Activated CD8-positive, alpha-beta T cell treated with anti-CD3 and anti-CD28 coated beads, Interleukin-2, amount 10 ng/mL, durations not matched to agents 7 days and 5 days (primary cell): ENCODE measurements at regions not wholly inside any gene's neighbourhood (a gene's known extent, or its start where the extent isn't known, plus 50 kb on each side); places are given as distances from the start of the nearest gene placed in this dataset.

Source experiments
- ATAC-seq: fragments of 150-1000 bp; cut with Tn5 transposase; one replicate; pipeline ENCODE4 v1.10.0; 2021; ENCODE audit warnings: moderate library complexity
- CTCF ChIA-PET: fragments of 350-600 bp; sonication (Branson Sonifier 250); formaldehyde crosslinking; loops from one replicate; lab custom pipeline; 2021; ENCODE audit warnings: antibody characterized with exemption; lab: Charles Lee
- POLR2A ChIA-PET: fragments of 350-600 bp; sonication (Branson Sonifier 250); formaldehyde crosslinking; loops from one replicate; lab custom pipeline; 2021; ENCODE audit warnings: antibody characterized with exemption; lab: Charles Lee
- DNase-seq: peaks from one replicate; pipeline ENCODE4 v3.0.0-alpha.2; 2020
- H3K27ac Mint-ChIP-seq: one replicate; pipeline ENCODE4 v1.8.0; 2021; ENCODE audit warnings: mild to moderate bottlenecking, mixed read lengths
- H3K27me3 Mint-ChIP-seq: one replicate; pipeline ENCODE4 v1.8.0; 2021; ENCODE audit warnings: low read depth, mixed read lengths
- H3K36me3 Mint-ChIP-seq: one replicate; pipeline ENCODE4 v1.8.0; 2021; ENCODE audit warnings: low read depth, mixed read lengths
- H3K4me1 Mint-ChIP-seq: one replicate; pipeline ENCODE4 v1.8.0; 2021; ENCODE audit warnings: low read depth, mixed read lengths
- H3K4me3 Mint-ChIP-seq: one replicate; pipeline ENCODE4 v1.8.0; 2021; ENCODE audit warnings: mild to moderate bottlenecking, mixed read lengths
- H3K9me3 Mint-ChIP-seq: one replicate; pipeline ENCODE4 v1.8.0; 2022; ENCODE audit warnings: mixed read lengths; ENCODE audit not compliant: insufficient read depth

- no peak for ATAC-seq
- Mint-ChIP-seq H3K27ac (no peak overlapping the region), H3K4me1 (no peaks in the 10 kb centered on the region), H3K27me3 (no peaks in the 10 kb centered on the region), H3K4me3 (no peak overlapping the region), H3K36me3 (no peaks in the 10 kb centered on the region), H3K9me3 (no peaks in the 10 kb centered on the region)
- ChIA-PET POLR2A (no interaction called here), CTCF (no interaction called here)
- no peak for DNase-seq
These were observed 99.1 kb downstream of the ARL4A start for GRCh38 chr7:12786494-12786893.

DNA sequence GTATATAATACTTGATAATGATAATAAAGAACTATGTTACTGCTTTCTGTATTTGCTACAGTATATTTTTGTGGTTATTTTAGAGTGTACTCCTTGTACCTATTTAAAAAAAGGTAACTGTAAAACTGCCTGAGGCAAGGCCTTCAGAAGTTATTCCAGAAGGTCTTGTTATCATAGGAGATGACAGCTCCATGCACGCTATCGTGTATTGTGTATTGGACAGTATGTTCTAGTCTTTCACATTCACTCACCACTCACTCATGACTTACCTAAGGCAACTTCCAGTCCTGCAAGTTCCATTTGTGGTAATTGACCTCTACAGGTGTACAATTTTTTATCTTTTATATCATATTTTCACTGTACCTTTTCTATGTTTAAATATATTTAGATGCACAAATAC is 100.7 kb downstream of the ARL4A start:
- no peaks in the 10 kb centered on the region for H3K4me1 Mint-ChIP-seq
- H3K4me3 Mint-ChIP-seq = no peak overlapping the region
- peaks cover 4% of the 10 kb centered on the region for H3K9me3 Mint-ChIP-seq
- ATAC-seq = no peak
- no peak overlapping the region for H3K27ac Mint-ChIP-seq
- ChIA-PET POLR2A (no interaction called here), CTCF (no interaction called here)
- no peaks in the 10 kb centered on the region for H3K36me3 Mint-ChIP-seq
- no peak for DNase-seq
- H3K27me3 Mint-ChIP-seq = no peaks in the 10 kb centered on the region

- H3K4me1 Mint-ChIP-seq = no peaks in the 10 kb centered on the region
- DNase-seq (no peak), ATAC-seq (no peak)
- H3K4me3 Mint-ChIP-seq = no peak overlapping the region
- H3K36me3 Mint-ChIP-seq = no peaks in the 10 kb centered on the region
- ChIA-PET CTCF (no interaction called here), POLR2A (no interaction called here)
- H3K27ac Mint-ChIP-seq = no peak overlapping the region
- peaks cover 4% of the 10 kb centered on the region for H3K9me3 Mint-ChIP-seq
- H3K27me3 Mint-ChIP-seq = no peaks in the 10 kb centered on the region
These were observed 101.2 kb downstream of the ARL4A start for GRCh38 chr7:12788591-12788990.

- ATAC-seq = no peak
- H3K4me3 Mint-ChIP-seq = no peak overlapping the region
These were observed 107.4 kb downstream of the ARL4A start for GRCh38 chr7:12794722-12795302.

GRCh38 chr7:12796397-12797127 is 109.1 kb downstream of the ARL4A start:
- no peak overlapping the region for H3K27ac Mint-ChIP-seq
- H3K4me1 Mint-ChIP-seq = peaks cover 6% of the 10 kb centered on the region
- DNase-seq (no peak), ATAC-seq (no peak)
- H3K9me3 Mint-ChIP-seq = peaks cover 4% of the 10 kb centered on the region
- no peak overlapping the region for H3K4me3 Mint-ChIP-seq
- no peaks in the 10 kb centered on the region for H3K36me3 Mint-ChIP-seq
- ChIA-PET POLR2A (no interaction called here), CTCF (no interaction called here)
- no peaks in the 10 kb centered on the region for H3K27me3 Mint-ChIP-seq

More at GRCh38 chr7:12794722-12795302, 107.4 kb downstream of the ARL4A start:
- ChIA-PET CTCF (no interaction called here), POLR2A (no interaction called here)
- peaks cover 4% of the 10 kb centered on the region for H3K9me3 Mint-ChIP-seq
- H3K4me1 Mint-ChIP-seq = peaks cover 6% of the 10 kb centered on the region
- no peak overlapping the region for H3K27ac Mint-ChIP-seq
- no peaks in the 10 kb centered on the region for H3K27me3 Mint-ChIP-seq
- no peaks in the 10 kb centered on the region for H3K36me3 Mint-ChIP-seq
- DNase-seq = no peak

- Mint-ChIP-seq H3K9me3 (no peaks in the 10 kb centered on the region), H3K27ac (no peak overlapping the region), H3K36me3 (no peaks in the 10 kb centered on the region), H3K4me3 (no peak overlapping the region), H3K27me3 (peaks cover 2% of the 10 kb centered on the region), H3K4me1 (peaks cover 6% of the 10 kb centered on the region)
- CTCF ChIA-PET = interaction anchor here (1.0 to 1.9 kb wide), 2 partner anchors 114 to 125 kb away, joined by 3 to 5 read pairs; partner anchors contain the start of gene ARL4A
- ATAC-seq (no peak), DNase-seq (no peak)
- POLR2A ChIA-PET = no interaction called here
These were observed 113.1 kb downstream of the ARL4A start for GRCh38 chr7:12800486-12800885.

DNA sequence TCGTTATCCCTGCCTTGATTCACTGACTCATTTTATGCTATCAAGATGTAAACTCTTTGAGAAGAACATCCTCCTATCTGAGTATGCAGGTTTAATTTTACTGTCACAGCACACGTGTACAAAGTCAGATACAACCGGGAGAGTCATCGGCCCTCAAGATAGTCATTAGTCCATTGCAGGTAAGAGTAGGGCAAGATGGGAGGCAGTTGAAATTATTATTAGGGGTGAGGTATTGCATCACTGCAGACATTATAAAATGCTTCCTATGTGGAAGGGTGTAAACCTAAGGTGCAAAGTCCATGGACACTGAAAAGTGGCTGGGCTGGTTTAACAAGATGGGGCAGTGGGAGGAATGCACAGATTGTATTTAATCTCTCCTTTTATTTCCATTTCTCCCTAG is 113.7 kb downstream of the ARL4A start:
- peaks cover 2% of the 10 kb centered on the region for H3K27me3 Mint-ChIP-seq

DNA sequence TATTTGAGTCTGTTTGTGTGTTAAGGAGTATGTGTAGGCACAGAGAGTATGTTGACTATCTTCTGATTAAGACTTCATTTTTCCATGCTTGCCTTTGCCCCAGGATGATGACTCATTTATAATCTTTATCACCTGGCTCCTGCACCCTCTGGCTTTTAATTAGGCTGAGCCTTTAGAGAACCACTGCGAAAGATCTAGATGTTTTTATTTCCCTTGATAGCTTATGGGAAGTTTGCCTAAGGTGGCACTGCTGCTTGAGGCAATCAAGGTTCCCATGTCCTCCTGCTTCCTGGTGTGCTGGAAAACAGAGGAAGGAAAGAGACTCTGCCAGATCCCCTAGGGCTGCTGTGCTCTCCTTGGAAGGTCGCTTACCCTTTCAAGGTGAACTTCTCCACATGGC is 114.6 kb downstream of the ARL4A start:
- Mint-ChIP-seq H3K9me3 (no peaks in the 10 kb centered on the region), H3K4me3 (no peak overlapping the region), H3K27me3 (peaks cover 2% of the 10 kb centered on the region), H3K4me1 (peaks cover 2% of the 10 kb centered on the region), H3K36me3 (no peaks in the 10 kb centered on the region), H3K27ac (no peak overlapping the region)
- DNase-seq = no peak
- ChIA-PET CTCF (no interaction called here), POLR2A (no interaction called here)
- no peak for ATAC-seq

More for the DNA sequence above, 113.7 kb downstream of the ARL4A start:
- DNase-seq (no peak), ATAC-seq (no peak)
- H3K4me1 Mint-ChIP-seq = peaks cover 8% of the 10 kb centered on the region
- ChIA-PET CTCF (no interaction called here), POLR2A (no interaction called here)
- no peaks in the 10 kb centered on the region for H3K9me3 Mint-ChIP-seq
- no peaks in the 10 kb centered on the region for H3K36me3 Mint-ChIP-seq
- no peak overlapping the region for H3K4me3 Mint-ChIP-seq
- H3K27ac Mint-ChIP-seq = no peak overlapping the region

DNA sequence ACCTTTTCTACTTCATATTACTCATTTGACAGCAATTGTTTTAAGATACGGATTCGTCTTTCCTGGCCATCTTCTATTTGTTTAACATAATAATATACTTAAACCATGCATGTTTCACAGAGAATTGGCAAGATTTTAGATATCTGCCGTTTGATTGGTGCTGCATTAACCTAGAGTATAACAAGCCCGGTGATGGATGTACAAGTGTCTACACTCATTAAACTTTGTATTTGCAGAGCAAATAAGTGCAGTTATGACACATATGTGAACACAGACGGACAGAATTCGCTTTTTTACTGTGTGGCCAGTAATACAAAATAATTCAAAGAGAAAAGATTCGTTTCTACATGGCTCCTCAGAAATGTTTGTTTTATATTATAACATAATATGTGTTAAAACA is 116.1 kb downstream of the ARL4A start:
- H3K9me3 Mint-ChIP-seq = no peaks in the 10 kb centered on the region
- H3K36me3 Mint-ChIP-seq = no peaks in the 10 kb centered on the region
- H3K4me3 Mint-ChIP-seq = no peak overlapping the region
- no peak overlapping the region for H3K27ac Mint-ChIP-seq
- POLR2A ChIA-PET = no interaction called here
- DNase-seq (no peak), ATAC-seq (no peak)
- CTCF ChIA-PET = no interaction called here
- peaks cover 2% of the 10 kb centered on the region for H3K4me1 Mint-ChIP-seq
- H3K27me3 Mint-ChIP-seq = peaks cover 2% of the 10 kb centered on the region

GRCh38 chr7:12805518-12805928 is 118.1 kb downstream of the ARL4A start:
- DNase-seq (no peak), ATAC-seq (no peak)
- Mint-ChIP-seq H3K9me3 (no peaks in the 10 kb centered on the region), H3K27ac (no peak overlapping the region), H3K36me3 (no peaks in the 10 kb centered on the region), H3K4me3 (no peak overlapping the region), H3K27me3 (peaks cover 2% of the 10 kb centered on the region), H3K4me1 (peaks cover 2% of the 10 kb centered on the region)
- POLR2A ChIA-PET = no interaction called here
- CTCF ChIA-PET = no interaction called here

GRCh38 chr7:12805957-12806356 is 118.5 kb downstream of the ARL4A start:
- ChIA-PET CTCF (no interaction called here), POLR2A (no interaction called here)
- Mint-ChIP-seq H3K27me3 (peaks cover 2% of the 10 kb centered on the region), H3K9me3 (no peaks in the 10 kb centered on the region), H3K4me3 (no peak overlapping the region), H3K27ac (no peak overlapping the region), H3K36me3 (no peaks in the 10 kb centered on the region), H3K4me1 (peaks cover 2% of the 10 kb centered on the region)
- no peak for DNase-seq
- no peak for ATAC-seq

- H3K27ac Mint-ChIP-seq = no peak overlapping the region
- ATAC-seq (no peak), DNase-seq (no peak)
- H3K4me1 Mint-ChIP-seq = peaks cover 2% of the 10 kb centered on the region
- no peaks in the 10 kb centered on the region for H3K36me3 Mint-ChIP-seq
- ChIA-PET POLR2A (no interaction called here), CTCF (no interaction called here)
- H3K27me3 Mint-ChIP-seq = no peaks in the 10 kb centered on the region
- no peaks in the 10 kb centered on the region for H3K9me3 Mint-ChIP-seq
- no peak overlapping the region for H3K4me3 Mint-ChIP-seq
These were observed 122.0 kb downstream of the ARL4A start for GRCh38 chr7:12809476-12809875.
